ENCODE measurements at regions not wholly inside any gene's neighbourhood (a gene's known extent, or its start where the extent isn't known, plus 50 kb on each side); places are given as distances from the start of the nearest gene placed in this dataset.

GRCh38 chr2:172345956-172346555, 81.3 kb upstream of the ITGA6 start:
- DNase-seq (ENCODE audit: low read depth), result no peak
- TF ChIP-seq CTCF (IDR thresholded peaks at IDR 0.05; ENCODE audit: control insufficient read depth, insufficient read depth, low read depth, low read length, missing control alignments), result no peak
- no peak overlapping the region for H3K4me3 ChIP-seq (ENCODE audit: control insufficient read depth, low read depth, low read length)

- H3K4me3 ChIP-seq (ENCODE audit: control insufficient read depth, low read depth, low read length), result no peak overlapping the region
- no peak for TF ChIP-seq CTCF (IDR thresholded peaks at IDR 0.05; ENCODE audit: control insufficient read depth, insufficient read depth, low read depth, low read length, missing control alignments)
- DNase-seq (ENCODE audit: low read depth), result no peak
Observed at GRCh38 chr2:172348555-172349288, 78.7 kb upstream of the ITGA6 start.

GRCh38 chr2:172350839-172351479, 76.4 kb upstream of the ITGA6 start:
- no peak for TF ChIP-seq CTCF (IDR thresholded peaks at IDR 0.05; ENCODE audit: control insufficient read depth, insufficient read depth, low read depth, low read length, missing control alignments)
- no peak overlapping the region for H3K4me3 ChIP-seq (ENCODE audit: control insufficient read depth, low read depth, low read length)
- no peak for DNase-seq (ENCODE audit: low read depth)

GRCh38 chr2:172351586-172351985, 75.8 kb upstream of the ITGA6 start:
- no peak for TF ChIP-seq CTCF (IDR thresholded peaks at IDR 0.05; ENCODE audit: control insufficient read depth, insufficient read depth, low read depth, low read length, missing control alignments)
- no peak for DNase-seq (ENCODE audit: low read depth)
- no peak overlapping the region for H3K4me3 ChIP-seq (ENCODE audit: control insufficient read depth, low read depth, low read length)

GRCh38 chr2:172354347-172354746, 73.0 kb upstream of the ITGA6 start:
- TF ChIP-seq CTCF (IDR thresholded peaks at IDR 0.05; ENCODE audit: control insufficient read depth, insufficient read depth, low read depth, low read length, missing control alignments), result no peak
- H3K4me3 ChIP-seq (ENCODE audit: control insufficient read depth, low read depth, low read length), result no peak overlapping the region
- no peak for DNase-seq (ENCODE audit: low read depth)

- no peak for DNase-seq (ENCODE audit: low read depth)
- no peak overlapping the region for H3K4me3 ChIP-seq (ENCODE audit: control insufficient read depth, low read depth, low read length)
- no peak for TF ChIP-seq CTCF (IDR thresholded peaks at IDR 0.05; ENCODE audit: control insufficient read depth, insufficient read depth, low read depth, low read length, missing control alignments)
Observed at GRCh38 chr2:172357442-172357841, 69.9 kb upstream of the ITGA6 start.
